GM23338 (cell line): ENCODE measurements at regions not wholly inside any gene's neighbourhood (a gene's known extent, or its start where the extent isn't known, plus 50 kb on each side); places are given as distances from the start of the nearest gene placed in this dataset.

ENCODE experiments used
- ATAC-seq: fragments of 200-7000 bp; cut with Tn5 transposase; 3 replicates; pipeline ENCODE4 v1.9.1; 2020
- DNase-seq: peaks from one replicate; pipeline ENCODE4 v3.0.0-alpha.2; 2015; ENCODE audit warnings: low spot score
- H2AFZ ChIP-seq: fragments of 200-600 bp; sonication (generic); 2 replicates; pipeline ENCODE4 v1.8.0; 2016; ENCODE audit warnings: antibody characterized with exemption, mild to moderate bottlenecking, moderate library complexity
- H3F3A ChIP-seq: fragments of 200-600 bp; sonication (generic); replicated peaks from 2 replicates; pipeline ENCODE4 v1.8.0; 2017; ENCODE audit warnings: antibody characterized with exemption, mixed run types, low read depth
- H3K27ac ChIP-seq: fragments of 200-600 bp; sonication (generic); 2 replicates; pipeline ENCODE4 v1.6.1; 2016; ENCODE audit warnings: low read depth
- H3K27me3 ChIP-seq: fragments of 200-600 bp; sonication (generic); 2 replicates; pipeline ENCODE4 v1.8.0; 2016; ENCODE audit warnings: mild to moderate bottlenecking, mixed run types, moderate library complexity; ENCODE audit not compliant: insufficient read depth
- H3K36me3 ChIP-seq: fragments of 200-600 bp; sonication (generic); 2 replicates; pipeline ENCODE4 v1.8.0; 2016; ENCODE audit warnings: mild to moderate bottlenecking; ENCODE audit not compliant: insufficient read depth
- H3K4me1 ChIP-seq: fragments of 200-600 bp; sonication (generic); 2 replicates; pipeline ENCODE4 v1.8.0; 2016; ENCODE audit warnings: mild to moderate bottlenecking, moderate library complexity; ENCODE audit not compliant: insufficient read depth
- H3K4me2 ChIP-seq: fragments of 200-600 bp; sonication (generic); 2 replicates; pipeline ENCODE4 v1.7.1; 2017; ENCODE audit warnings: mixed run types
- H3K4me3 ChIP-seq: fragments of 200-600 bp; sonication (generic); 2 replicates; pipeline ENCODE4 v1.6.1; 2016; ENCODE audit warnings: mixed run types
- H3K79me2 ChIP-seq: fragments of 200-600 bp; sonication (generic); replicated peaks from 2 replicates; pipeline ENCODE4 v1.8.0; 2017; ENCODE audit warnings: mild to moderate bottlenecking; ENCODE audit not compliant: insufficient read depth
- H3K9me2 ChIP-seq: fragments of 200-600 bp; sonication (generic); 2 replicates; pipeline ENCODE4 v1.8.0; 2017; ENCODE audit not compliant: insufficient read depth
- H4K20me1 ChIP-seq: fragments of 200-600 bp; sonication (generic); replicated peaks from 2 replicates; pipeline ENCODE4 v1.8.0; 2017; ENCODE audit warnings: mild to moderate bottlenecking; ENCODE audit not compliant: insufficient read depth
- H3K27ac Mint-ChIP-seq: 2 replicates; pipeline ENCODE4 v1.8.0; 2020; ENCODE audit warnings: inconsistent platforms, mild to moderate bottlenecking, moderate library complexity, mixed read lengths
- H3K27me3 Mint-ChIP-seq: 3 replicates; pipeline ENCODE4 v1.8.0; 2022; ENCODE audit warnings: low read depth, mild to moderate bottlenecking, moderate library complexity, mixed read lengths, inconsistent platforms; ENCODE audit not compliant: insufficient read depth, poor library complexity
- H3K36me3 Mint-ChIP-seq: 3 replicates; pipeline ENCODE4 v1.8.0; 2021; ENCODE audit warnings: low read depth, mild to moderate bottlenecking, inconsistent platforms, moderate library complexity, mixed read lengths
- H3K4me1 Mint-ChIP-seq: 3 replicates; pipeline ENCODE4 v1.8.0; 2020; ENCODE audit warnings: mild to moderate bottlenecking, inconsistent platforms, mixed read lengths
- H3K4me3 Mint-ChIP-seq: 3 replicates; pipeline ENCODE4 v1.8.0; 2021; ENCODE audit warnings: moderate library complexity, mild to moderate bottlenecking, inconsistent platforms, mixed read lengths
- H3K9me3 Mint-ChIP-seq: 3 replicates; pipeline ENCODE4 v1.8.0; 2020; ENCODE audit warnings: moderate library complexity, mild to moderate bottlenecking, inconsistent platforms, mixed read lengths
- CREB1 ChIP-seq: fragments of 250-450 bp; sonication (Bioruptor Pico); IDR thresholded peaks from 2 replicates; pipeline ENCODE4 v1.5.0; 2020; ENCODE audit warnings: low read depth, mild to moderate bottlenecking, moderate library complexity
- CTCF ChIP-seq, 2 experiments: fragments of 200-600 bp in 1 of 2; sonication (generic) in 1 of 2; conservative IDR thresholded peaks; 2 replicates each; pipeline versions ENCODE4 v1.5.1 to v1.6.1; 2016 to 2017; ENCODE audit warnings: antibody characterized with exemption in 2 of 2, low read depth in 2 of 2, mild to moderate bottlenecking in 2 of 2, moderate library complexity in 1 of 2
- ETS1 ChIP-seq: IDR thresholded peaks from 2 replicates; pipeline ENCODE4 v1.6.1; 2016; ENCODE audit warnings: antibody characterized with exemption
- EZH2 ChIP-seq: fragments of 200-600 bp; sonication (generic); IDR thresholded peaks from one replicate; pipeline ENCODE4 v1.8.0; 2017; ENCODE audit warnings: antibody characterized with exemption, mild to moderate bottlenecking, low read depth; ENCODE audit not compliant: unreplicated experiment
- EZH2phosphoT487 ChIP-seq: fragments of 200-600 bp; sonication (generic); IDR thresholded peaks from one replicate; pipeline ENCODE4 v1.8.1; 2018; ENCODE audit warnings: antibody characterized with exemption; ENCODE audit not compliant: unreplicated experiment
- JUNB ChIP-seq: IDR thresholded peaks from one replicate; pipeline ENCODE4 v1.6.1; 2016; ENCODE audit warnings: antibody characterized with exemption; ENCODE audit not compliant: unreplicated experiment
- NANOG ChIP-seq: IDR thresholded peaks from 2 replicates; pipeline ENCODE4 v1.6.1; 2016; ENCODE audit warnings: antibody characterized with exemption, borderline replicate concordance
- POLR2AphosphoS5 ChIP-seq: IDR thresholded peaks from 2 replicates; pipeline ENCODE4 v1.6.1; 2016; ENCODE audit warnings: antibody characterized with exemption, low read depth
- STAT1 ChIP-seq: IDR thresholded peaks from one replicate; pipeline ENCODE4 v1.6.1; 2016; ENCODE audit warnings: antibody characterized with exemption; ENCODE audit not compliant: unreplicated experiment
- ZNF114 ChIP-seq: fragments of 250-450 bp; sonication (Bioruptor Pico); IDR thresholded peaks from 2 replicates; pipeline ENCODE4 v1.5.0; 2020; ENCODE audit warnings: mild to moderate bottlenecking, moderate library complexity
- ZNF331 ChIP-seq: fragments of 250-450 bp; sonication (Bioruptor Pico); IDR thresholded peaks from 2 replicates; pipeline ENCODE4 v1.5.0; 2020; ENCODE audit warnings: low read depth, mild to moderate bottlenecking, moderate library complexity
- ZNF462 ChIP-seq: fragments of 250-450 bp; sonication (Bioruptor Pico); IDR thresholded peaks from 2 replicates; pipeline ENCODE4 v1.5.0; 2020; ENCODE audit warnings: mild to moderate bottlenecking, moderate library complexity
- TF ChIP-seq, protein P1 (sequence below): IDR thresholded peaks from one replicate; pipeline ENCODE4 v1.6.1; 2018; ENCODE audit warnings: antibody characterized with exemption; ENCODE audit not compliant: unreplicated experiment

GRCh38 chr12:45548426-45548825, 181.1 kb upstream of the ARID2 start:
- Mint-ChIP-seq H3K27ac (no peak overlapping the region), H3K9me3 (no peaks in the 10 kb centered on the region), H3K36me3 (no peaks in the 10 kb centered on the region), H3K4me3 (no peak overlapping the region), H3K4me1 (no peaks in the 10 kb centered on the region), H3K27me3 (peaks cover 3% of the 10 kb centered on the region)
- no peak for ATAC-seq
- Histone ChIP-seq H2AFZ (no peak overlapping the region), H3F3A (no peaks in the 10 kb centered on the region), H3K4me1 (no peaks in the 10 kb centered on the region), H3K36me3 (no peaks in the 10 kb centered on the region), H3K27me3 (no peaks in the 10 kb centered on the region), H3K9me2 (no peaks in the 10 kb centered on the region; the same call in 1 of the 2 replicates), H4K20me1 (no peaks in the 10 kb centered on the region), H3K79me2 (no peaks in the 10 kb centered on the region), H3K4me3 (no peak overlapping the region), H3K4me2 (no peak overlapping the region), H3K27ac (no peak overlapping the region)
- DNase-seq, result no peak
- TF ChIP-seq EZH2 (no peak), CREB1 (CRISPR knock-in tag) (no peak), POLR2AphosphoS5 (no peak), JUNB (no peak), ZNF331 (CRISPR knock-in tag) (no peak), CTCF (conservative IDR thresholded peaks at IDR 0.05; ENCODE audit: low read depth in 2 of 2) (no peak), ETS1 (no peak), ZNF462 (no peak), NANOG (no peak), ZNF114 (no peak), EZH2phosphoT487 (no peak), STAT1 (no peak)
- TF ChIP-seq, protein P1, sequence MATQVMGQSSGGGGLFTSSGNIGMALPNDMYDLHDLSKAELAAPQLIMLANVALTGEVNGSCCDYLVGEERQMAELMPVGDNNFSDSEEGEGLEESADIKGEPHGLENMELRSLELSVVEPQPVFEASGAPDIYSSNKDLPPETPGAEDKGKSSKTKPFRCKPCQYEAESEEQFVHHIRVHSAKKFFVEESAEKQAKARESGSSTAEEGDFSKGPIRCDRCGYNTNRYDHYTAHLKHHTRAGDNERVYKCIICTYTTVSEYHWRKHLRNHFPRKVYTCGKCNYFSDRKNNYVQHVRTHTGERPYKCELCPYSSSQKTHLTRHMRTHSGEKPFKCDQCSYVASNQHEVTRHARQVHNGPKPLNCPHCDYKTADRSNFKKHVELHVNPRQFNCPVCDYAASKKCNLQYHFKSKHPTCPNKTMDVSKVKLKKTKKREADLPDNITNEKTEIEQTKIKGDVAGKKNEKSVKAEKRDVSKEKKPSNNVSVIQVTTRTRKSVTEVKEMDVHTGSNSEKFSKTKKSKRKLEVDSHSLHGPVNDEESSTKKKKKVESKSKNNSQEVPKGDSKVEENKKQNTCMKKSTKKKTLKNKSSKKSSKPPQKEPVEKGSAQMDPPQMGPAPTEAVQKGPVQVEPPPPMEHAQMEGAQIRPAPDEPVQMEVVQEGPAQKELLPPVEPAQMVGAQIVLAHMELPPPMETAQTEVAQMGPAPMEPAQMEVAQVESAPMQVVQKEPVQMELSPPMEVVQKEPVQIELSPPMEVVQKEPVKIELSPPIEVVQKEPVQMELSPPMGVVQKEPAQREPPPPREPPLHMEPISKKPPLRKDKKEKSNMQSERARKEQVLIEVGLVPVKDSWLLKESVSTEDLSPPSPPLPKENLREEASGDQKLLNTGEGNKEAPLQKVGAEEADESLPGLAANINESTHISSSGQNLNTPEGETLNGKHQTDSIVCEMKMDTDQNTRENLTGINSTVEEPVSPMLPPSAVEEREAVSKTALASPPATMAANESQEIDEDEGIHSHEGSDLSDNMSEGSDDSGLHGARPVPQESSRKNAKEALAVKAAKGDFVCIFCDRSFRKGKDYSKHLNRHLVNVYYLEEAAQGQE, result no peak
